ENCODE measurements at regions not wholly inside any gene's neighbourhood (a gene's known extent, or its start where the extent isn't known, plus 50 kb on each side); places are given as distances from the start of the nearest gene placed in this dataset.

DNA sequence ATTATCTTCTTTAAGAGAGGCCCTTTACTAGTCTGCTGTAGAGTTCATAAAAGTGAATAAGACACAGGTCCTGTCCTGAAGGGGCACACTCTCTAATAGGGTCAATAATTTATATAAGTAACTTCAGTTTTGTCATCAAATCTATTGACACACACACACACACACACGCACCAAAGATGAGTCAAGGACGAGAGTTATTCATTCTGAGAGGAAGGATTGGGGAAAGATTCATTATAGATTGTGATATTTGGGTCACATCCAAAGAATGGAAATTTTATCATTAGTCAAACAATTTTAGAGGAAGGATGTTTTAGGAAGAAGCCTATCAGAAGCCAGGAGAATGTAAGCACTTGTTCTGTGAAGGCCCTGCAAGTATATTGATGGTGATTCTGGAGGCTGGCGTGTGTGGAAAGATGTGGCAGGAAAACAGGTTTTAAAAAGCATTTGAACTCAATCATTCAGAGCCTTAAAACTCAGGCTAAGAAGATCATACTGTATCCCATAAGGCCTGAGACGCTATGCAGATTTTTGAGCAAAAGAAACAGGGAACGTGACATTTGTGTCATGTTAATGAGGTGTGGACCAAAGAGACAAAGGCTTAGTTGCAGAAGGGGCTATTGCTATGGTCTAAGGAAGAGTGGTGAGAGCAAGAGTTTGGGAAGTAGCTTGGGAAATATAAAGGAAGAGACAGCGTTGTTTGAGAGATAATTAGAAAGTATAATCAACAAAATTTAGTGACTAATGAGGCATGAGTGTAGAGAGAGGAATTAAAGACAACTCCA lies 161.4 kb upstream of the PREP start:
- Histone ChIP-seq H3K36me3 (ENCODE audit: insufficient read depth, low read length) (no peaks in the 10 kb centered on the region), H3K9me3 (ENCODE audit: insufficient read depth, low read depth, low read length) (no peaks in the 10 kb centered on the region), H3K27me3 (ENCODE audit: insufficient read depth, low read length) (no peaks in the 10 kb centered on the region), H3K4me2 (ENCODE audit: low read length) (no peak overlapping the region), H4K20me1 (ENCODE audit: insufficient read depth, low read length) (no peaks in the 10 kb centered on the region), H3K27ac (ENCODE audit: low read depth, low read length) (no peak overlapping the region), H2AFZ (ENCODE audit: low read depth, low read length) (no peak overlapping the region), H3K4me3 (ENCODE audit: insufficient read depth, low read depth, low read length) (no peak overlapping the region), H3K4me1 (ENCODE audit: insufficient read depth, low read length) (no peaks in the 10 kb centered on the region), H3K9ac (ENCODE audit: low read length) (no peak overlapping the region), H3K79me2 (ENCODE audit: insufficient read depth, low read length) (no peaks in the 10 kb centered on the region)
- H3K36me3 Mint-ChIP-seq (ENCODE audit: low read depth, unreplicated experiment): no peaks in the 10 kb centered on the region
- no peak overlapping the region for H3K4me3 Mint-ChIP-seq (ENCODE audit: unreplicated experiment)
- TF ChIP-seq, protein P1, sequence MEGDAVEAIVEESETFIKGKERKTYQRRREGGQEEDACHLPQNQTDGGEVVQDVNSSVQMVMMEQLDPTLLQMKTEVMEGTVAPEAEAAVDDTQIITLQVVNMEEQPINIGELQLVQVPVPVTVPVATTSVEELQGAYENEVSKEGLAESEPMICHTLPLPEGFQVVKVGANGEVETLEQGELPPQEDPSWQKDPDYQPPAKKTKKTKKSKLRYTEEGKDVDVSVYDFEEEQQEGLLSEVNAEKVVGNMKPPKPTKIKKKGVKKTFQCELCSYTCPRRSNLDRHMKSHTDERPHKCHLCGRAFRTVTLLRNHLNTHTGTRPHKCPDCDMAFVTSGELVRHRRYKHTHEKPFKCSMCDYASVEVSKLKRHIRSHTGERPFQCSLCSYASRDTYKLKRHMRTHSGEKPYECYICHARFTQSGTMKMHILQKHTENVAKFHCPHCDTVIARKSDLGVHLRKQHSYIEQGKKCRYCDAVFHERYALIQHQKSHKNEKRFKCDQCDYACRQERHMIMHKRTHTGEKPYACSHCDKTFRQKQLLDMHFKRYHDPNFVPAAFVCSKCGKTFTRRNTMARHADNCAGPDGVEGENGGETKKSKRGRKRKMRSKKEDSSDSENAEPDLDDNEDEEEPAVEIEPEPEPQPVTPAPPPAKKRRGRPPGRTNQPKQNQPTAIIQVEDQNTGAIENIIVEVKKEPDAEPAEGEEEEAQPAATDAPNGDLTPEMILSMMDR (IDR thresholded peaks at IDR 0.05; ENCODE audit: insufficient read depth, low read depth, low read length): no peak
- no peak for TF ChIP-seq EZH2 (IDR thresholded peaks at IDR 0.05; ENCODE audit: insufficient read depth, low read length)
- H3K9me3 Mint-ChIP-seq (ENCODE audit: unreplicated experiment): peaks cover 1% of the 10 kb centered on the region
- H3K27me3 Mint-ChIP-seq (ENCODE audit: low read depth, unreplicated experiment): no peaks in the 10 kb centered on the region
- no peak for DNase-seq (ENCODE audit: low read depth)
- no peak for FAIRE-seq
- H3K27ac Mint-ChIP-seq (ENCODE audit: unreplicated experiment): no peak overlapping the region
- peaks cover 10% of the 10 kb centered on the region for H3K4me1 Mint-ChIP-seq (ENCODE audit: low read depth, unreplicated experiment)

DNA sequence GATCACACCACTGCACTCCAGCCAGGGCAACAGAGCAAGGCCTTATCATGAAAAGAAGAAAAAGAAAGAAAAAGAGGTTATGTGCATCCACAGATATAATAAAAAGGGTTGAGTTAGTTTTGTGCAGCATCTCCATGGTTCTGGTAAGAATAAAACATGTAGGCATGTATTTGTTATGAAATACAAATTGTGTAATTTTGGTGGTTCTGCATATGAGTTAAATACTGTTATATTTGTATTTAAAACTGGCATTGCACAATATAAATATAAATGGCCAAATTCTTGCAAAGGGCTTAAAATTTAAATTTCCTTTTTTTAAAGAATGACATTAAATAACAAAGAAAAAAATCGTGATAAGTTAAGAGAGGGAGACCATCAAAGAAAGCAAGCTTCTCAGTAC lies 159.1 kb upstream of the PREP start:
- H3K9me3 Mint-ChIP-seq (ENCODE audit: unreplicated experiment): peaks cover 1% of the 10 kb centered on the region
- Histone ChIP-seq H2AFZ (ENCODE audit: low read depth, low read length) (no peak overlapping the region), H3K9ac (ENCODE audit: low read length) (no peak overlapping the region), H3K9me3 (ENCODE audit: insufficient read depth, low read depth, low read length) (no peaks in the 10 kb centered on the region), H3K36me3 (ENCODE audit: insufficient read depth, low read length) (no peaks in the 10 kb centered on the region), H3K27ac (ENCODE audit: low read depth, low read length) (no peak overlapping the region), H3K4me2 (ENCODE audit: low read length) (no peak overlapping the region), H3K4me3 (ENCODE audit: insufficient read depth, low read depth, low read length) (no peak overlapping the region), H3K27me3 (ENCODE audit: insufficient read depth, low read length) (no peaks in the 10 kb centered on the region), H3K4me1 (ENCODE audit: insufficient read depth, low read length) (no peaks in the 10 kb centered on the region), H4K20me1 (ENCODE audit: insufficient read depth, low read length) (no peaks in the 10 kb centered on the region), H3K79me2 (ENCODE audit: insufficient read depth, low read length) (no peaks in the 10 kb centered on the region)
- no peaks in the 10 kb centered on the region for H3K36me3 Mint-ChIP-seq (ENCODE audit: low read depth, unreplicated experiment)
- no peak for TF ChIP-seq EZH2 (IDR thresholded peaks at IDR 0.05; ENCODE audit: insufficient read depth, low read length)
- TF ChIP-seq, protein P1 (IDR thresholded peaks at IDR 0.05; ENCODE audit: insufficient read depth, low read depth, low read length): no peak
- H3K4me1 Mint-ChIP-seq (ENCODE audit: low read depth, unreplicated experiment): peaks cover 7% of the 10 kb centered on the region
- DNase-seq (ENCODE audit: low read depth): no peak
- no peak overlapping the region for H3K27ac Mint-ChIP-seq (ENCODE audit: unreplicated experiment)
- H3K27me3 Mint-ChIP-seq (ENCODE audit: low read depth, unreplicated experiment): no peaks in the 10 kb centered on the region
- no peak overlapping the region for H3K4me3 Mint-ChIP-seq (ENCODE audit: unreplicated experiment)
- no peak for FAIRE-seq

DNA sequence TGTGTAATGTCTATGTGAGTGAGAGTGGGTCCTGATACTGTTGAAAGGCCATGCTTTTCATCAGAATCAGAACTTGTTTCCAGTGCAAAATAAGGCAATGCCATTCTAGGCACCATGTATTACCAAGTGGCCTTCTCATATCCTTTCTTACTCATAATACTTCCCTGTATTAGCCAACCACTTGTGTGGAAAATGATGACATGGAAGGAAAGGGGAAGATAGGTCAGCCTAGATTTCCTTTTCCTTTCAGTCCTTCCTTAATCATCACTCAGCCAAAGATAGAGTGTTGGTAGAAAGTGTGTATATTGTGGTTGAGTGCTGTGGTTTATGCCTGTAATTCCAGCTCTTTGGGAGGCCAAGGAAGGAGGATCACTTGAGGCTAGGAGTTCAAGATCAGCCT lies 158.6 kb upstream of the PREP start:
- no peak overlapping the region for H3K4me3 ChIP-seq (ENCODE audit: insufficient read depth, low read depth, low read length)
- H3K27ac ChIP-seq (ENCODE audit: low read depth, low read length): no peak overlapping the region
- no peak for DNase-seq (ENCODE audit: low read depth)
- Mint-ChIP-seq H3K36me3 (ENCODE audit: low read depth, unreplicated experiment) (no peaks in the 10 kb centered on the region), H3K4me3 (ENCODE audit: unreplicated experiment) (no peak overlapping the region), H3K27ac (ENCODE audit: unreplicated experiment) (no peak overlapping the region), H3K4me1 (ENCODE audit: low read depth, unreplicated experiment) (peaks cover 5% of the 10 kb centered on the region), H3K27me3 (ENCODE audit: low read depth, unreplicated experiment) (no peaks in the 10 kb centered on the region), H3K9me3 (ENCODE audit: unreplicated experiment) (peaks cover 1% of the 10 kb centered on the region)
- no peaks in the 10 kb centered on the region for H3K9me3 ChIP-seq (ENCODE audit: insufficient read depth, low read depth, low read length)
- no peaks in the 10 kb centered on the region for H4K20me1 ChIP-seq (ENCODE audit: insufficient read depth, low read length)
- H3K27me3 ChIP-seq (ENCODE audit: insufficient read depth, low read length): no peaks in the 10 kb centered on the region
- H3K36me3 ChIP-seq (ENCODE audit: insufficient read depth, low read length): no peaks in the 10 kb centered on the region
- TF ChIP-seq, protein P1 (IDR thresholded peaks at IDR 0.05; ENCODE audit: insufficient read depth, low read depth, low read length): no peak
- no peak overlapping the region for H3K9ac ChIP-seq (ENCODE audit: low read length)
- no peaks in the 10 kb centered on the region for H3K79me2 ChIP-seq (ENCODE audit: insufficient read depth, low read length)
- no peak overlapping the region for H2AFZ ChIP-seq (ENCODE audit: low read depth, low read length)
- H3K4me1 ChIP-seq (ENCODE audit: insufficient read depth, low read length): no peaks in the 10 kb centered on the region
- FAIRE-seq: no peak
- no peak overlapping the region for H3K4me2 ChIP-seq (ENCODE audit: low read length)
